HEK293T (cell line): ENCODE measurements at regions not wholly inside any gene's neighbourhood (a gene's known extent, or its start where the extent isn't known, plus 50 kb on each side); places are given as distances from the start of the nearest gene placed in this dataset.

Experiments
- CTCF ChIA-PET: fragments of 350-600 bp; formaldehyde crosslinking; extraction: SDS; loops from one replicate; lab custom pipeline; 2021; ENCODE audit warnings: antibody characterized with exemption, inconsistent platforms; lab: Yijun Ruan, JAX
- POLR2A ChIA-PET: fragments of 350-600 bp; formaldehyde crosslinking; extraction: SDS; loops from one replicate; lab custom pipeline; 2020; ENCODE audit warnings: antibody characterized with exemption, inconsistent platforms; lab: Yijun Ruan, JAX
- DNase-seq: peaks from one replicate; pipeline ENCODE4 v3.0.0; 2012; ENCODE audit warnings: mixed read lengths; ENCODE audit errors: extremely low spot score
- ARNT ChIP-seq: fragments of 450-650 bp; IDR thresholded peaks from 2 replicates; pipeline ENCODE4 v1.6.1; 2017; ENCODE audit warnings: mild to moderate bottlenecking
- BHLHE40 ChIP-seq: fragments of 450-650 bp; IDR thresholded peaks from 2 replicates; pipeline ENCODE4 v1.6.1; 2016; ENCODE audit warnings: mild to moderate bottlenecking, moderate library complexity, borderline replicate concordance
- CTBP1 ChIP-seq: fragments of 450-650 bp; IDR thresholded peaks from 2 replicates; pipeline ENCODE4 v1.6.1; 2016; ENCODE audit warnings: borderline replicate concordance
- ELF4 ChIP-seq: fragments of 450-650 bp; IDR thresholded peaks from 2 replicates; pipeline ENCODE4 v1.6.1; 2017; ENCODE audit warnings: antibody characterized with exemption
- FOXA1 ChIP-seq: fragments of 450-650 bp; IDR thresholded peaks from 2 replicates; pipeline ENCODE4 v1.6.1; 2016; ENCODE audit warnings: mild to moderate bottlenecking
- FOXK2 ChIP-seq: fragments of 450-650 bp; IDR thresholded peaks from 2 replicates; pipeline ENCODE4 v1.6.1; 2016; ENCODE audit warnings: mild to moderate bottlenecking
- FOXM1 ChIP-seq: fragments of 450-650 bp; IDR thresholded peaks from 2 replicates; pipeline ENCODE4 v1.6.1; 2017; ENCODE audit warnings: mild to moderate bottlenecking, borderline replicate concordance
- HDGF ChIP-seq: fragments of 450-650 bp; IDR thresholded peaks from 2 replicates; pipeline ENCODE4 v1.6.1; 2017; ENCODE audit warnings: antibody characterized with exemption, borderline replicate concordance
- L3MBTL2 ChIP-seq: fragments of 450-650 bp; conservative IDR thresholded peaks from 2 replicates; pipeline ENCODE4 v1.6.1; 2016; ENCODE audit warnings: mild to moderate bottlenecking
- LEF1 ChIP-seq: fragments of 450-650 bp; IDR thresholded peaks from 2 replicates; pipeline ENCODE4 v1.6.1; 2017; ENCODE audit warnings: mild to moderate bottlenecking, borderline replicate concordance
- NFRKB ChIP-seq: fragments of 450-650 bp; IDR thresholded peaks from 2 replicates; pipeline ENCODE4 v1.6.1; 2016; ENCODE audit warnings: mild to moderate bottlenecking, moderate library complexity
- SP1 ChIP-seq: fragments of 450-650 bp; IDR thresholded peaks from 2 replicates; pipeline ENCODE4 v1.6.1; 2017
- SUZ12 ChIP-seq: fragments of 450-650 bp; IDR thresholded peaks from 2 replicates; pipeline ENCODE4 v1.6.1; 2016; ENCODE audit warnings: mild to moderate bottlenecking
- TARDBP ChIP-seq: fragments of 450-650 bp; IDR thresholded peaks from 2 replicates; pipeline ENCODE4 v1.6.1; 2016
- ZNF384 ChIP-seq: fragments of 450-650 bp; IDR thresholded peaks from 2 replicates; pipeline ENCODE4 v1.6.1; 2016
- TF ChIP-seq, protein P1 (sequence below): fragments of 450-650 bp; IDR thresholded peaks from 2 replicates; pipeline ENCODE4 v1.6.1; 2016

DNA sequence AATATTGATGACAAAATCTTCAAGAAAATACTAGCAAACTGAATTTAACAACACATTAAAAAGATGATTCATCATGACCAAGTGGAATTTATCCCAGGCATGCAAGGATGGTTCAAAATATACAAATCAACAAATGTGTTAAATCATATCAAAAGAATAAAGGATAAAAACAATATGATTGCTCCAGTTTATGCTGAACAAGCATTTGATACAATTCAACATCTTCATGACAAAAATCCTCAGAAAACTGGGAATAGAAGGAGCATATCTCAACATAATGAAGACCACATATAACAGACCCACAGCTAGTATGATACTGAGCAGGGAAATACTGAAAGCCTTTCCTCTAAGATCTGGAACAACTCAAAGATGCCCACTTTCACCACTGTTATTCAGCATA lies 352.3 kb downstream of the PYDC2 start:
- TF ChIP-seq L3MBTL2 (no peak), SUZ12 (no peak), FOXM1 (no peak), SP1 (no peak)
- TF ChIP-seq, protein P1, sequence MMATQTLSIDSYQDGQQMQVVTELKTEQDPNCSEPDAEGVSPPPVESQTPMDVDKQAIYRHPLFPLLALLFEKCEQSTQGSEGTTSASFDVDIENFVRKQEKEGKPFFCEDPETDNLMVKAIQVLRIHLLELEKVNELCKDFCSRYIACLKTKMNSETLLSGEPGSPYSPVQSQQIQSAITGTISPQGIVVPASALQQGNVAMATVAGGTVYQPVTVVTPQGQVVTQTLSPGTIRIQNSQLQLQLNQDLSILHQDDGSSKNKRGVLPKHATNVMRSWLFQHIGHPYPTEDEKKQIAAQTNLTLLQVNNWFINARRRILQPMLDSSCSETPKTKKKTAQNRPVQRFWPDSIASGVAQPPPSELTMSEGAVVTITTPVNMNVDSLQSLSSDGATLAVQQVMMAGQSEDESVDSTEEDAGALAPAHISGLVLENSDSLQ: no peak
- no peak for DNase-seq
- ChIA-PET CTCF (no interaction called here), POLR2A (no interaction called here)

DNA sequence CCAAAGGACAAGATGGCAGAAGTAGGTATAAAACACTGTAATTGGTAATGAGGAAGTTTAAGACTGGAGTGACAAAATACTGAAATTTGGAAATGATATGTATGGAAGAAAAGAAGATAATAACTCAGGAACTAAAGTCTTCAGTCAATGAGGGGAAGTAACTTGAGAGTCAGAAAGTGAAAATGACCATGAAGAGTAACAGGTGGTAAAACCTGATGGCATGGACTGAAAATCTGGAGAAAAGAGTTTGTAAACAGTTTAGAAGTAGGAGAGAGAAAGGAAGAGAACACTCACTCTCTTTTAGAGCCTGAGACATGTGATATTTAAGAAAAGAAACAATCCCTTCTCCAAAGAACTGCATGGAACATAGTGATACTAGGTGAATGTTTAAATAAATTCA lies 387.9 kb downstream of the PYDC2 start:
- no peak for DNase-seq
- CTCF ChIA-PET: no interaction called here
- POLR2A ChIA-PET: no interaction called here
- no peak for TF ChIP-seq ARNT
- TF ChIP-seq NFRKB: no peak
- TF ChIP-seq TARDBP: no peak
- TF ChIP-seq, protein P1: no peak
- no peak for TF ChIP-seq FOXA1
- no peak for TF ChIP-seq BHLHE40
- no peak for TF ChIP-seq HDGF
- no peak for TF ChIP-seq SP1
- TF ChIP-seq SUZ12: no peak
- no peak for TF ChIP-seq ELF4
- TF ChIP-seq FOXK2: no peak

DNA sequence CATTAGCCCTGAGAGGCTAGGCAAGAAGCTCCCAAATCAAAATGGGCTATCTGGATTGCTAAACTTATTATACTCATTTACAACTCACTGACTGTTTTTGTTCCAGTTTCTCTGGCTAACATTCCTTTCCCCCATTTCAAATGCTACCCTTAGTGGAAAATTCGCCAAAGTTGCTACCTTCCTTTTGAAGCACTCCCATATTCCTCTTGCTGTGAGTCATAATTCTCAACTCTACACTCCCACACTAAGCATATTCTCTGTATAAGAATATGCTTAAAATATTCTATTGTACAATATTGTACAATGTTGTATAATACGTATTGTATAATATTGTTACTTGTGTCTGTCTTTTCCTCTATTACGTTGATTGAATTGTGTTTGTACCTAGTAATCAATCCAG lies 398.6 kb downstream of the PYDC2 start:
- POLR2A ChIA-PET: no interaction called here
- DNase-seq: no peak
- TF ChIP-seq NFRKB (no peak), FOXM1 (no peak), CTBP1 (no peak), LEF1 (no peak), SP1 (no peak), FOXA1 (no peak), ELF4 (no peak), L3MBTL2 (no peak), BHLHE40 (no peak), HDGF (no peak), TARDBP (no peak), FOXK2 (no peak), ARNT (no peak)
- CTCF ChIA-PET: no interaction called here

DNA sequence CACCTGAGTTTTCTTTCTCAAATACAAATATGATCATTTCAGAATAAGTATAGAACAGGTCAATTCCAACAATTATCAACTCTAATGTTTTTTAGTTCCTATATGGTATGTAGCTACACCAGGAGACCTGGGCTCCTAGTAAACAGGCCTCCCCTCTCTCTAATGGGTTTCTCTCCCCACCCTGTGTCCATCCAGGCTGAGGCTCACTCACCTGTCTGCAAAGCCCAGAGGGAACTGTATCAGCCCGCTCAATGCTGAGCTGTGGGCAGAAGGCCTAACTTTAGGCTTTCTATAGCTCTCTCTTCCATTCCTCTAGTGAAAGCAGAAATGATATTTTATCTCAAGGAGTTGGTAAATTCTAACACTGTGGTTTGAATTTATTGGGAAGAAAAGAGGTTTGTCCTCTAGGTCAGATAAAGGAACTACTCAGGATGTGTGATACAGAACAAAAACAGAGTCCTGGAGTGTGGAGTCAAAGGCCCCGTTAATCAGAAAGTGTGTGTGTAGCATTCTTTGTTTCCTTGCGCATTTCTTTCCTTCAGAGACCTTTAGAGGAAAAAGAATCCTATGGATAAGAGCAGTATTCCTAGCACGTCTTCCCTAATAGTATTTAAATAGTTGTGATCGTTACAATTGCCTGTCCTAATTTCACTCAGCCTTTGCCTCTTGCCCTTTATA lies 408.9 kb downstream of the PYDC2 start:
- ChIA-PET CTCF (interaction anchor here (0.7 kb wide), 1 partner anchor 50 kb away, joined by 3 read pairs; no protein-coding TSS in a partner anchor), POLR2A (no interaction called here)
- DNase-seq: no peak
- TF ChIP-seq HDGF (no peak), LEF1 (no peak), FOXM1 (no peak), FOXK2 (no peak), SUZ12 (no peak), SP1 (no peak), ZNF384 (no peak), TARDBP (no peak), L3MBTL2 (no peak)

DNA sequence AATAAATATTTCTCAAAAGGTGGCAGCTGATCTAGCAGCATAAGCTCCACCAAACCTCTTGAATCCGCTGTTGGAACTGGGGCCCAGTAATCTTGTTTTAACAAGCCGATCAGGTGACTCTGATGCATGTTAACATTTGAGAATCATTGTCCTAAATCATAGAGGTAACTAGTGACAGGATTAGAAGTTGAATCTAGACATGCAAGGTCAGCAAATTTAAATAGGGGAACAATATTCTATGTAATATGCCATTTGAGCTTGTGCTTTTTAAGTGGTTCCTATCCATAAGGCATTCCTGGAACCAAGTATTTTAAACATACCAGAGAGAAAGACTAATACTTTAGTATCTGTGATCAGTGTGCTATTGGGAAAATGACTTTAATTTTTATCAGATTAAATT lies 412.8 kb downstream of the PYDC2 start:
- CTCF ChIA-PET: no interaction called here
- TF ChIP-seq FOXK2: no peak
- no peak for TF ChIP-seq FOXM1
- TF ChIP-seq L3MBTL2: no peak
- no peak for TF ChIP-seq HDGF
- TF ChIP-seq SP1: no peak
- TF ChIP-seq, protein P1: no peak
- TF ChIP-seq ELF4: no peak
- no peak for TF ChIP-seq ARNT
- TF ChIP-seq FOXA1: no peak
- TF ChIP-seq BHLHE40: no peak
- no peak for DNase-seq
- POLR2A ChIA-PET: no interaction called here

DNA sequence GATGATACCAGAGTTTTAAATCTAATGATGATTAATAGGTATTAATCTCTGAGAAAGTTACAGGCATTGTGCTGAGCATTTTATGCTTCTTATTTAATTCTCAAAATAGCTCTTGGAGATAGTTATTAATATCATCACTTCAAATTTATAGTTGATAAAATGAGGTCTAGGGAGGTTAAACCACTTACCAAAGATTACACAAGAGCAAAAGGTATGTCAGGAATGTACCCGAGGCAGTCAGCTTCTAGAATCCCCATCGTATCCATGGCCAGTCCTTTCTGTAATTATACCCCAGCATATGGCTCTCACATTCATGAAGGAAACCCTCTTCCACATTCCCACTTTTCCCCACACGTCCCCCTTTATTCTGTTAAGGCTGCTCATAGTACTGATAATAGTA lies 421.3 kb downstream of the PYDC2 start:
- ChIA-PET CTCF (no interaction called here), POLR2A (no interaction called here)
- TF ChIP-seq FOXK2 (no peak), FOXA1 (no peak), L3MBTL2 (no peak), HDGF (no peak), LEF1 (no peak), SP1 (no peak), CTBP1 (no peak), SUZ12 (no peak), FOXM1 (no peak), ELF4 (no peak), ZNF384 (no peak), NFRKB (no peak)
- TF ChIP-seq, protein P1: no peak
- DNase-seq: no peak
